GM10248 (cell line): ENCODE measurements at regions not wholly inside any gene's neighbourhood (a gene's known extent, or its start where the extent isn't known, plus 50 kb on each side); places are given as distances from the start of the nearest gene placed in this dataset.
"Not testable (repeated sequence)": the region's sequence is repeated elsewhere in the genome, so short reads cannot be mapped to it uniquely, and the experiment has no call there.

ENCODE experiments used
- CTCF ChIA-PET: fragments of 300-600 bp; sonication (Branson Sonifier 250); formaldehyde crosslinking; extraction: SDS; loops from one replicate; lab custom pipeline; 2021; ENCODE audit warnings: antibody characterized with exemption; lab: Yijun Ruan, JAX
- POLR2A ChIA-PET: fragments of 350-650 bp; sonication (Branson Sonifier 250); formaldehyde crosslinking; extraction: SDS; loops from one replicate; lab custom pipeline; 2020; ENCODE audit warnings: antibody characterized with exemption; lab: Yijun Ruan, JAX
- DNase-seq: peaks from one replicate; pipeline ENCODE4 v3.0.0; 2012; ENCODE audit errors: extremely low spot score
- CTCF ChIP-seq: IDR thresholded peaks from 2 replicates; pipeline ENCODE4 v1.5.1; 2012; ENCODE audit warnings: mild to moderate bottlenecking, low read depth; ENCODE audit errors: extremely low read depth, missing control alignments, control extremely low read depth

- TF ChIP-seq CTCF, result no peak
- ChIA-PET POLR2A (no interaction called here), CTCF (interaction anchor here (2.9 kb wide), 1 partner anchor 48 kb away, joined by 12 read pairs; no protein-coding TSS in a partner anchor)
- no peak for DNase-seq
Measured at GRCh38 chr20:53867741-53868351, 202.5 kb downstream of the BCAS1 start.

- DNase-seq, result no peak
- no peak for TF ChIP-seq CTCF
- ChIA-PET CTCF (interaction anchor here (1.0 to 2.9 kb wide), 8 partner anchors 15 to 298 kb away, joined by 3 to 12 read pairs (median 3); no protein-coding TSS in a partner anchor), POLR2A (no interaction called here)
Measured at GRCh38 chr20:53866794-53867740, 203.3 kb downstream of the BCAS1 start.

- TF ChIP-seq CTCF, result no peak
- CTCF ChIA-PET, result interaction anchor here (1.0 to 2.9 kb wide), 12 partner anchors 10 to 297 kb away, joined by 3 to 14 read pairs (median 4); no protein-coding TSS in a partner anchor
- no peak for DNase-seq
- POLR2A ChIA-PET, result no interaction called here
Measured at GRCh38 chr20:53865901-53866793, 204.2 kb downstream of the BCAS1 start.

GRCh38 chr20:53864765-53865683 is 205.4 kb downstream of the BCAS1 start:
- POLR2A ChIA-PET, DNase-seq: not testable (repeated sequence)
- CTCF ChIA-PET, result interaction anchor here (1.1 to 2.9 kb wide), 10 partner anchors 9 to 51 kb away, joined by 3 to 14 read pairs (median 6); no protein-coding TSS in a partner anchor

- DNase-seq, POLR2A ChIA-PET: not testable (repeated sequence)
- CTCF ChIA-PET, result interaction anchor here (1.1 to 2.5 kb wide), 6 partner anchors 8 to 48 kb away, joined by 3 to 14 read pairs (median 7); no protein-coding TSS in a partner anchor
Measured at GRCh38 chr20:53863923-53864641, 206.3 kb downstream of the BCAS1 start.

GRCh38 chr20:53863535-53863922 is 206.9 kb downstream of the BCAS1 start:
- POLR2A ChIA-PET, DNase-seq: not testable (repeated sequence)
- CTCF ChIA-PET, result interaction anchor here (1.2 kb wide), 1 partner anchor 16 kb away, joined by 3 read pairs; no protein-coding TSS in a partner anchor

GRCh38 chr20:53863039-53863438 is 207.4 kb downstream of the BCAS1 start:
- DNase-seq, POLR2A ChIA-PET, CTCF ChIA-PET: not testable (repeated sequence)

- DNase-seq, POLR2A ChIA-PET: not testable (repeated sequence)
- CTCF ChIA-PET, result interaction anchor here (1.0 to 1.5 kb wide), 2 partner anchors 14 to 77 kb away, joined by 3 to 5 read pairs; no protein-coding TSS in a partner anchor
Measured at GRCh38 chr20:53862490-53862889, 207.9 kb downstream of the BCAS1 start.

GRCh38 chr20:53862136-53862397 is 208.3 kb downstream of the BCAS1 start:
- DNase-seq, result not testable (repeated sequence)
- CTCF ChIA-PET, result interaction anchor here (1.0 to 1.5 kb wide), 3 partner anchors 14 to 78 kb away, joined by 3 to 5 read pairs (median 3); no protein-coding TSS in a partner anchor
- POLR2A ChIA-PET, result interaction anchor here (0.7 kb wide), 1 partner anchor 296 kb away, joined by 3 read pairs; no protein-coding TSS in a partner anchor
